NCI-H345 treated with DMSO at 0.1 percent for 48 hours (cell line): ENCODE measurements at regions not wholly inside any gene's neighbourhood (a gene's known extent, or its start where the extent isn't known, plus 50 kb on each side); places are given as distances from the start of the nearest gene placed in this dataset.

Experiments used
- DNase-seq: peaks from one replicate; lab custom pipeline; 2025; ENCODE audit not compliant: unreplicated experiment; lab: John Stamatoyannopoulos, UW

DNA sequence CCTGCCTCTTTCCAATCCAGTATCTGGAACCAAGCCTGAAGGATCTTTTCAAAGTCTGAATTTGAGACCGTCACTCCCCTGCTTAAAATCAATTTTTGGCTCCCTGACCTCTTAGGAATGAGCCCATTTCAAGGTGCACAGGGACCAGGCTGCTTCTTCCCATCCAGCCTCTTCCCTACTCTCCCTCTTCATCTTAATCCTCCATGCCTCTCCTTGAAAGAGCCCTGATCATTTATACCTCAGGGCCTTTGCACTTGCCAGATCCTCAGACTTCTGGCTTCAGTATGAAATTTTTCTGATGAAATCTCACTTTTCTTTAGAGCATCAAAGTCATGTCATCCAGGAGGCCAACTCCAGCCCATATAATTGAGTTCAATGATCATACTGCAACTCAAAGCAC is 399.5 kb upstream of the CELF2 start:
- DNase-seq: no peak

DNA sequence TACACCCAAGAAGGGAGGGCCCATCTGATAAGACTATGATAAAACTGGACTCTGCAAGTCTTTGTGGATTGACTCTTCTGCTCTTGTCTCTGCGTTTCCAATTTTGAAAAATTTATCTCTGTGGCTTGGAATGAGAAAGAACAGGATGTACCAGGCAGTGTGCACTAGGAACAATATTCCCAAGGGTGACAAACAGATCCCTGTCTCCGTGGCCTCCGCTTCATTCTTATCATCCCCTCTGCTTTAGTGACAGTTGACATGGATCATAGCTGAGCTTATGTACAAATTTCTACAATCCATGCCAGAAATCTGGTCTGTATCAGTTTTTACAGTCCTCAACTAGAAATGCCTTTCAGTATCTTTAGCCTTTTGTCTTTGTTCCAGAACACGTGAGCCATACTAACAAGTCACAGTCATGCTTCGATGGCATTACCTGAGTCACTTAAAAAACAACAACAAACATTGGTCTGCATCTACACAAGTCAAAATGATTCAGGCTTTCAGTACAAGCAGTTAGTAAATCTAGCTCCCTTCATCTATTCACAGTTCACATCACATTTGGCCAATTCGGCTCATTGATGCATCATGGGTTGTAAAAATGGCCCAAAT is 393.6 kb upstream of the CELF2 start:
- DNase-seq: peak; percentile 24

DNA sequence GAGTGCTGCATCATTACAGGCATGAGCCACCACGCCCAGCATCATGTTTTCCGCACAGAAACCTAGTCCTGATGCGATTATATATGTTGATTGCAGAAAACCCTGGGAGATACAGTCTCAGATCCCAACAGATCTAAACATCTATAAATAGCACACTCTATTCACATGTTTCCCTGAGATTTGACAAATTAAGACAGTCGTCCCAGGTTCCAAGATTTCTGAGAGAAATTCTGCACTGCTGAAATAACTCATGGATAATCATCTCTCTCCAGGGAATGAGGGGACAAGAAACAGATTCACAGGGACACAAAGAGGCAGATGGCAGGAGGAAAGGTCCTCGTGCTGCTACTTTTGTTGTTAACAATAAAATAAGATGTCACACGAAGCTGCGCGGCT is 393.1 kb upstream of the CELF2 start:
- DNase-seq: no peak

DNA sequence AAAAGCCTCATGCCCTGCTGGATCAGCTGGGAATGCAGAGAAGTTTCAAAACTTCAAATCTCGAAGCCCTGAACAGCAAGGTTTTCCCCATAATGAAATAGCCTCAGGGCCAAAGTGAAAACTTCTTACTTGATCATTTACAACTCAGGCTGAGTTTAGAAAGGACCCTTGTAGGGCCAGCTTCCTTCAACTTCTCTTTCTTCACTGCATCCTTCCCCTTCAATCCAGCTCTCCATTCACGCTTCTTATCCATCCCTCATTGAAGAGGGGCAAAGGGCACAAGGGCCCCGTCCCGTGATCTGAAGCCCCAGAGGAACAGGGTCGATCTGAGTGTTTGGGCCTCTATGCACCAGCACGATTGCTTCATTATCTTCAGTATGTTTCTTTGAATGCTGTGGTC is 392.2 kb upstream of the CELF2 start:
- no peak for DNase-seq

DNA sequence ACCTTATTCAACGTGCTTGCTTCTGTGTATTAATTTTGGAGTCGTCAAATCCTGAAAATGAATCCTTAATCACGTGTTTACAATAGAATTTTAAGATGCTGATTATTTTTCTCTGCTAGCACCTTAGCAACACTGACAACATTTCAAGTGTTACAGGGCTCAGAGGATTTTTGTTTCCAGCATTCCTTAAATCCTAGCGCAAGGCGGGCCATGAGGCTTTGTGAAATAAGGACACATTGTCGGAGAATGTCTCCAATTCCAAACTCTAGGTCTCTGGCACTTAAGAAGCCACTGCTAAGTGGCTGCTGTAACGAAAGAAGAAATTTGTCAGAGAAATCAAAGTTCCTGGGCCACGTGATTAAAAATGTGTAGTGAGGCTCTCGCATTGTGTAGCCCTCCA is 390.9 kb upstream of the CELF2 start:
- DNase-seq: no peak

DNA sequence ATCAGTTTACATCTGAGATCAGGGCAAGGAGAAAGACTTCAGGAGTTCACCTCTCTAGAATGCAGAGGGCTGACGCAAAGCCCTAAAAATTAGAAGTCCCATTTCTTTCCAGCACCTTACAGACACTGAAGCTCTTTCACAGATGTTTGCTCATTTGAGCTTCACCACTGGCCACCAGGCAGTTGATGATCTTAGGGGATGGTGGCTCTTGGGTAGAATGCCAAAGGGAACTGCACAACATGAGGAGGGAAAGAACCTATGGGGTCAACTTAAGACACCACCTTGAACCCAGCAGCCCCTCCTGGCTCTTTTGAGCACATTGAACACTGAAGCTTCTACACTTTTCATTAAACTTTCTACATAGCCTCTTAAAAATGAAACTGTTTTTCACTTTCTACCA is 390.3 kb upstream of the CELF2 start:
- DNase-seq: no peak

DNA sequence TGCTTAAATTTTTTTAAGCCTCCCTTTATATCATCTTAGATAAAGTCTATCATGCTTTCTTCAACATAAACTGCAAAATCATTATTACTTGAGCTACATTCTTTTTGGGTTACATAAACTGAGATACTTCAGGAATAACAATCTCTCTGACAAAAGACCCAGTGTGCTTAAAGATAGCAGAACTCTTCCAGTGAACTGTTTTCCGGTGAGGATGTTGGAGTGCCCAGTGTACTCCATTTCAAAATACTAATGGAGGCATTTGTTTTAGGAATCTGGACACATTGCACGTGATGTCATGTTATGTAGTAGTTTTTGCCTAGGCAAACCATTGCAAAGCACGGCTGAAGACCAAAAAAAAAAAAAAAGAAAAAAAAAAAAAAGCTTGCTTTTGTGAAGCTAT is 388.2 kb upstream of the CELF2 start:
- no peak for DNase-seq

DNA sequence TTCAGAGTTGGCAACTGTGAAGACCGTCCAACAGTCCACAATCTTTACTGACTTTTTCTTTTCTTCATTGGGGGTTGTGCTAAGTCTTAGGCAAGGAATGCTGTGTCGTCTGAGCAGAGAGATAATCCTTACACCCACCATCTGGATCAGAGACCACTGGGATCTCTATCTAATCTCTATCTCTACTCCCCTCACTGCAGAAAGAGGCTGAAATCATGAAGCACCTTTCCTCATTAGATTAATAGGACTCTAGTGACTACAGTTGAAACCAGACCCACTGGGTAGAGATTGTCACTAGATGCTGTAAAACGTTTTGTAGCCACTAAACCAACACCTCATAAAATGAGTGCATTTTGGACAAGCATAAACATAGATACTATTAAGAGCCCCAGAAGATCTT is 387.4 kb upstream of the CELF2 start:
- no peak for DNase-seq

DNA sequence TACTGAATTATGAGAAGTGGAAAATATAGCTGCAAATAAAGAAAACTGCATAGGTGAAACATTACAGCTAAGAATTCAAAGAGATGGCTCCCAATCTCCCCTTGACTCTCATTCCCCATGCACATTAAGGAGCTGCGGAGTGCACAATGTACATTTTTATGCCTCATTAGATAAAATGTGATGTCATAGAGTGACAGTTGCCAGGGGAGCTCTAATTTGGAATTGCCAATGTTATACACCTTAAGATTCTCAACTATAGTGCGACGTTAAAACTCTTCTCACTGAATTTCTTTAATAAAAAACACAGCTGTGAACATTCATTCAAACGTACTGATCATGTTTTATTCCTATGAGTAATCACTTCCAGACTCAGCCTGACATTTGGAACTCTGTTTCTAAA is 386.9 kb upstream of the CELF2 start:
- DNase-seq: no peak

DNA sequence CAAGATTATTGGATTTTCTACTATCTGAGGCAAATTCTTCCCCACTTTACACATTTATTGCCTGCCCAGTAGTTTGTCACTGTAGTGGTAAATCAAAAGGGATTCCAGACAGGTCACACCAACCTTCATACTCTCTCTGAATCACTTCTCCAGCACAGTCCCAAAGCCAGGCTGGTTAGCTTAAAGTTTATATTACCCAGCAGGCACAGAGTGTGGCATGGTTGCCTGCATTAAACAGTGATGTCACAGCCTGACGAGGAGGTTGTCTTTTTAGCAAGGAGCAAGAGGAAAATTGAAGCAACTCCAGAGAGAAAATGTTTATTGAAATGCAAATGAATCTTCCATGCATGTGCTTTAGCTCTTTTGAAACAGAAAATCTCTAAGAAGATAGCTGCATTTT is 375.5 kb upstream of the CELF2 start:
- no peak for DNase-seq

DNA sequence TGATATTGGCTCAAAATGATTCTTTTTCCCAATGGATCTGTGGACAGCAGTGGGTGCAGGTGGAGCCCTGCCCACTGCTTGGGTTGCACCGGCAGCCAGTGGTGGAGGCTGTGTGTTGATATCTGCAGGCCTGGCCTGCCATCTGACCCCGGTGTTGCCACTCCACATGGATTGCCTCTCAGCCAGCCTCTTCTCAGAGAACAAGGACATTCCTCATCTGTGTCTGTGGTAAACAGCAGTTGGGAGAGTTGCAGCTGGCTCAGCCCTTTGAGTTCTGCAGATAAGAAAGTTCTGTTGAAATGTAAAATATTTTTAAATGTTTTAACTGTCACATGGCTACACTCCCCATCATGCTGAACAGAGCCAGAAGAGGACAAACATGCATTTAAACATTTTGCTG is 374.9 kb upstream of the CELF2 start:
- DNase-seq: no peak

DNA sequence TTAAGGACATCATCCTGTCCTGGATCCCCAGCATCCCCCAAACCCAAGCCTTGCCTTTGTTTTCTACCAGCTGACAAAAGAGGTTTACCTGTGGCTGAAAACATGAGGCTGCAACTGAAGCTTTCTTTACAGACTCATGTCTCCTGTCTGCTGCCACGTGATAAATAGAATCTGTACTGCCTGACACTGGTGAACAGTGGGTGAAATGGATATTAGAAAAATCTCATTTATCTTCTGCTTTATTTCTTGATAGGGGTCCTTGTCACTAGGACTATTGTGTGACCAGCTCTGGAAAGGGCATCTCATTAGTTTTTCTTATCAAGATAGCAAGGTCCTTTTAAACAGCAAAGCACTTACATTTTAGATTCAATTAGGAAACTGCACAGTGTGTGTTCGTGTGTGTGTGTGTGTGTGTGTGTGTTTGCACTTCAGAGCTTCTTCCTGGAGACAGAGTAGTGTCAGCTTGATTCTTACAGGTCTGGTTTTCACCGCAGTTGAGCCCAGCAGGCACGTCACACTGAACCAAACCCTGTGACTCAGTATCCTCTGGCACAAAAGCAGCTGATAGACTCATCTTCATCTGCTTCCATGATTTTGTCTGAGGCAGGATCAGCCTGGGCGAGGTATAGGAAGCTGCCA is 373.5 kb upstream of the CELF2 start:
- DNase-seq: no peak

DNA sequence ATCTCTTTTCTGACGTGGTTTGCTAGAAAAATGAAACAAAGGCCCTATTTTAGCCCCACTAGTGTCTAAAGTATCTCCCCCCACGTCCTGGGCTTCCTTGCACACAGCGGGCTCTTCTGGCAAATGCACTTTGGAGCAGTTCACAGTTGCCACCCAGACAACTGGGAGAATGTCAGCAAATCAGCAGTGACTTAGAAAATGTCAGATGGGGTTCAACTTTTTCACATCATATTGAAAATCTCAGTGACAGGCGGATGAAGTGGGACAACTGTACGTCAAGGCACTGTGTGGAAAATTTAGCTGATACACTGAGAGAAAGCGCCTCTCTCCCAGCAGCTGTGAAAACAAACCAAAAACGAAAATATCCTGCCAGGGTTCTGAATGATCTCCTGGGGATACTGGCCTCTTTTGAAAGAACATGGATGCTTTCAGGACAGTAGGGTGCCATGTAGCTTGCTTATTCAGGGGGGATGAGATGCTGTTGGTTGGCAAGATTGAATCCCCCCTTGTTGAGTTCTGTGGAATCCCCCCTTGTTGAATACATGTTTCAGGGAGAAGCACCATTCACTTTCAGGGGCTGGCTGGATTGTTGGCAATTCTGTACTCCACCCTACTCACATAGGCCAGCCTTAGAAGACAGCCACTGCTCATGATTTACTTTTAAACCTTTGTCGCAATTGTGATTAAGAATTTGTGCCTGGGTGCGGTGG is 372.8 kb upstream of the CELF2 start:
- peak; percentile 43 for DNase-seq

DNA sequence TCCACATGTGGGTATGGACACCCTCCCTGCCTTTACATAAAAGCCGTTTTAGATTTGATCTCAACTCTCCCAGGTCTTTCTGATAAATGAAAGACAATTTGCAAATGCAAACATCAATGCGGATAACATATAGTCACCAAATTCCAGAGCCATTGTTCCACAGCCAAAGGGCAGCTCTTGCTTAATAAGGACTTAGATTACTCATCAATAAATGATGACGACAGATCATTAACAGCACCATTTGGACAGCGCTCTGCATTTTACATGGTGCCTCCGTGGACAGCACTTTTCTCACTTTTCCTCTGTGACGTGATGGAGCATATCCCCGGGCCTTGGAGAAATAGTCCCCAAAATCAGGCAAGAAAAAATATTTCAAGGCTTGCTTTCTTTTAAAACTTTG is 370.3 kb upstream of the CELF2 start:
- DNase-seq: no peak

DNA sequence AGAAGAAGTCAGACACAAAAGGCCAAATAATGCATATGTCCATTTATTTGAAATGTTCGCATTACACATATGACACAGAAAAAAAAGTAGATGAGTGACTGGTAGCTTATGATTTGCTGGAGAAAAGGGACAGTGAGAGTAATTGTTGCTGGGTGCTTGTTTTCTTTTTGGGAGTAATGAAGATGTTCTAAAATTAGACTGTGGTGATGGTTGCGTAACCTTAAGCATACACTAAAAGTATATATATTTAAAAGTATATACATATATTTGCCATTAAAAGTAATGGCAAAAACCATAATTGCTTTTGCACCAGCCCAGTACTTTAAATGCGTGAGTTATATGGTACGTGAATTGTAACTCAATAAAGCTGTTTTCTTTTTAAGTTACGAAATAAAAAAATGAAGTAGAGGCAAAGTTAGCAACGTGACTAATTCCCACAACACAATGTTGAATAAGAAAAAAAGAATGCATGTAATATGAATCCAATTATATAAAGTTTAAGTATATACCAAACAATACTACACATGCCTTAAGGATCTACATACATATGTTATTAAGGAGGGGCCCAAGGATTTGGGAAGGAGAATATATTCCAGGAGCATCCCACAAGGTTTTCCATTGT is 360.4 kb upstream of the CELF2 start:
- no peak for DNase-seq

DNA sequence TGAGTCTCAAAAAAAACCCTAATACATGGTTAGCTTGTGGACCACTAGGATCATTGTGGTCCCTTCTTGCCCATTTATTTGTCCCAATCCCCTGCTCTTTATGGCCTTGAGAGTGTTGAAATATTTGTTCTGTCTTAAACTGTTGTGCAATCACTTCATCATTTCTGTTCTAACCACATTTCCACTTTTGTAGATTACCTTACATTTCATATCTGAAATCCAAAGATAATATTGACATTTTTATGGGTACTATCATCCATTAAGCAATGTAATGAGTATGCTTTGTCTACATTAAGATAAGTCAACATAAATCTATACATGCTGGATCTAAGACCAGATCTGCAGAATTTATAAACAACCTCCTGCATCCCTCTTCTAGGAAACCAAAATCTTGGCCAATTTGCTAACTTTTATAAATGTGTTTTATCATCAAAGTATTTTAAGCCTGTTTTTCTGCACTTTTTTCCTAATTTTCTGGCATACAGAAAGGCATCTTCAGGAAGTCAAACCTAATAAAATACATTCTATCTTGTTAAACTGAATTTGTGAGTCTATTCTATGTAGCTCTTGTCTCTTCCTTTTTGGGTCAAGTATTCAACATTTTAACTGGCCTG is 359.4 kb upstream of the CELF2 start:
- DNase-seq: no peak

DNA sequence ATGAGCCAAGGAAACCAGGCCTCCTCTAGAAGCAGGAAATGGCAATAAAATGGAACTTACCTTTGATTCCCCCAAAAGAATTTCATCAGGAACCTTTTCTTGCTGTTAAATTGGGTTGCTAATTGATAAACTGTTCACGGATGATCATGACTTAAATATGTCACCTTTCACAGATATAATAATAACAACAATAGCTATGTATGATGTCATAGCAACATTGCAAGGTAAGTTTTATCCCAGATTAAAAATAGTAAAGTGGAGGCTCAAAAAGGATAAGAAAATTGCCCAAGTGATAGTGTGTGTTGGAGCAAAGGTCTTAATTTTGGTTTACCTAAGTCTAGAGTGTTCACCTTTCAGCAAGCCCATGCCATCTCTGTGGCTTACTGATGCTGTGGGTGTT is 357.6 kb upstream of the CELF2 start:
- DNase-seq: no peak

DNA sequence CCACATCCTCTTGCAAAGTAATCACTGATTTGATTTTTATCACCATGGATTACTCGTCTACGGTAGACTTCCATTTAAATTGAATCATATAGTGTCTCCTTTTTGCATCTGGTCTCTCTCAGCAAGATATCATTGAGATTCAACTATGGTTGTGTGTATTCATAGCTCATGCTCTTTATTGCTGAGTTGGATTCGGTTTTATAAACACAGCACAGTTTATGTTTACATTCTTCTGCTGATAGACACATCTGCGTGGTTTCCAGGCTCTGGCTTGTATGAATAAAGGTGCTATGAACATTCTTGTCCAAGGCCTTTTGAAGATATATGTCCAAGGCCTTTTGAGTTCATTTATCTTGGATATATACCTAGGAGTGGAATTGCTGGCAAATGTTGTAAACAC is 356.5 kb upstream of the CELF2 start:
- no peak for DNase-seq

DNA sequence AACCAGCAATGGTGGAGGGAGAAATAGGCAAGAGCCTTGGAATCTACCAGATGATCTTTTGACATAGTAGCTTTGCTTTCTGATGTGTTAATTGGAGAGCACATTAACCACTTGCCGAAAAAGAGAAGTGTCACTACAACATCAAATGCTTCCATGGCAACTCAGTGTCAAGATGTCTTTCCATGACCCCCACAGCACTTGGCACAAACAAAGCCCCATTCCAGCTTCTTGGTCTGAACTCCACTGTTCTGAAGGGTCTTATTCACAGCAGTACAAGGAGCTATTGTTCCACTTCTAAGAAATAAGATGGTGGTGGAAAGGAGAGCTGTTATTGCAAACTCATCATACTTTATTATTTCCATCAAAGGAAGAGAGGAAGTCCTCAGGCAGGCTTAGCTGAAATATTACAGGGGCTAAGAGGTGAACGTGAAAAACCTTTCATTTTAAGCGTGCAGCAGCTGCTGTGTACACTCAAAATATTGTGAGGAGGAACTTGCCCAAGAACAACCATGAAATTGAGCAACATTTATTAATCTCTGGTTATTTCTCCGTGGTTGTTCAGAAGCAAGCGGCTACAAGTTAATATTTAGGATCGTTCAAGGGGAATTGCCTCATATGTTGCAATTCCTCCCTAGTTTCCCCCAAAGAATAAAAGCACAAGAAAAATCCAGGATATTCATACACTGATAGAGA is 354.8 kb upstream of the CELF2 start:
- DNase-seq: no peak

DNA sequence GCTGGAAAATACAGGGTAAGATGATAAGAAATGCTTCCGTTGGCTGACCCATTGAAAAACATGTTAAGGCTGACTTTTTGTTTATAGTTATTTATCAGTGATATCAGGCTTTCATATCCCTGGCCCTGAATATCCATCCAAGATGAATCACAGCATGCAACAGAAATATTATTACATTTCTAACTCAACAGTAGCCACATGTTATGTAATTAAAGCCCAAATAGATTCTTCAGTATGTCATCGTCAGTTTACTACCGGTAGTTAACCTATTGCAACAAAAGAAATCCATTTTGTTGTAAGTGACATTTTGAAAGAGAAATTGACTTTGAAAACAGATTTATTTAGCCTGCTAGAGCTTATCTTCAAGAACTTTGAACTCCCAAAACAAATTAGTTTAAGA is 354.1 kb upstream of the CELF2 start:
- no peak for DNase-seq

DNA sequence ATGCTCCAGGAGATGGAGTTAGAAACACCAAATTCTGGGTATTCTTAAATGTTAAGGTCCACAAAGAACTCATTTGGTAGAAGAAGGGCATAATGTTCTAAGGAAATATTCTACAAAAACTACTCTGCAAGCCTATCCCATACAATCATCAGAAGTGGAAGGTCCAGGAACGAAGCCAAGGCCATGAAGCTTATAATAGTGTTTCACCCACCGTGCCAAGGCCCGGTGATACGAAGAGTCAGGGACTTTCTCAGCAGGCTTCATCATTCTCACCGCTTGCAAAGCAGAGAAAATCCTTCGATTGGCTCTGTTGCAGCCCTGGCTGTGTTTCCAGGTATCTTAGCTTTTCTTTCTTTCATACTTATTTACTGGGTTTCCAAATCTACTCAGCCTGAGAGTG is 351.9 kb upstream of the CELF2 start:
- DNase-seq: no peak
